ENCODE measurements at regions not wholly inside any gene's neighbourhood (a gene's known extent, or its start where the extent isn't known, plus 50 kb on each side); places are given as distances from the start of the nearest gene placed in this dataset.

DNA sequence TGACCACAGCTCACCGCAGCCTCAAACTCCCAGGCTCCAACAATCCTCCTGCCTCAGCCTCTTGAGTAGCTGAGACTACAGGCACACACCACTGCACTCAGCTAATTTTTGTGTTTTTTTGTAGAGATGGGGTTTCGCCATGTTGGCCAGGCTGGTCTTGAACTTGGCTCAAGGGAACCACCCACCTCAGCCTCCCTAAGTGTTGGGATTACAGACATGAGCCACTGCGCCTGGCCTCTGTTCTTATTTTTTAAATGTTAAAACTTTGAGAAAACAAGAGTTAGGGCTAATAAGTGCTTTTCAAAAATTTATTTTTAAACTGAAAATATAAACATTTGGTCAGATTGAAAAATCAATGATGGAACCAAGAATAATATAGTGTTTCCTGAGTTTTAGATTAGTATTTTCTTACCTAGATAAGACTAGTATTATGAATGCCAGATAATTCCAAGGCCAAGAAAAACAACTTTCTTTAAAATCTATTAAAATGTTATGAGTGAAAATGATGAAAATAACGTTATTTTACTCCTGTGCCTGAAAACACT lies 66.2 kb upstream of the S1PR1 start:
- CTCF ChIA-PET, result interaction anchor here (1.4 kb wide), 1 partner anchor 68 kb away, joined by 3 read pairs; no protein-coding TSS in a partner anchor
- no peak overlapping the region for H3K4me3 ChIP-seq (ENCODE audit: low read depth, low read length)

DNA sequence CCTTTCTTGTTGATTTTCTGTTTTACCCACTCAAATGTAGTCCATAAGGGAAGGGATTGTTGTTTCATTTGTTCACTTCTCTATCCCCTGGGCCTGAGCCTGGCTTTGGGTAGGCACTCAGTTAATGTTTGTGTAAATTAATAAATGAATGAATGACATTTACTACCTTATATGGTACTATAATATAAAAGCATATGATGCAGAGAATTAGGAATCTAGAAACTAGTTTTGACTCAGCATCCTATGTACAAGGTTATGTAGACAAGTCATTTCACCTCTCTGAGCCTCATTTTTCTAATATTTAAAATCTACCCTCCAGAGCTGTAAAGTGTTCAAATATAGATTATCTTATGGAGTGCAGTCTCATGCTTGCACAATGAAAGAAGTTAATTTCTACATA lies 68.9 kb upstream of the S1PR1 start:
- no peaks in the 10 kb centered on the region for H3K27me3 ChIP-seq (ENCODE audit: control insufficient read depth, insufficient read depth, low read length)
- H3K27ac ChIP-seq (ENCODE audit: low read depth, low read length), result no peak overlapping the region
- no peaks in the 10 kb centered on the region for H3K9me3 ChIP-seq (ENCODE audit: control insufficient read depth, insufficient read depth, low read length)
- no peak for TF ChIP-seq CTCF (IDR thresholded peaks at IDR 0.05; ENCODE audit: low read depth, low read length)
- ChIA-PET CTCF (interaction anchor here (0.5 kb wide), 1 partner anchor 133 kb away, joined by 3 read pairs; no protein-coding TSS in a partner anchor), POLR2A (no interaction called here)
- H3K4me3 ChIP-seq (ENCODE audit: low read depth, low read length), result no peak overlapping the region
- DNase-seq (ENCODE audit: low read depth, low spot score), result no peak

More for the DNA sequence above, 66.2 kb upstream of the S1PR1 start:
- POLR2A ChIA-PET, result no interaction called here
- no peak overlapping the region for H3K27ac ChIP-seq (ENCODE audit: low read depth, low read length)
- H3K27me3 ChIP-seq (ENCODE audit: control insufficient read depth, insufficient read depth, low read length), result no peaks in the 10 kb centered on the region
- no peak for TF ChIP-seq CTCF (IDR thresholded peaks at IDR 0.05; ENCODE audit: low read depth, low read length)
- H3K9me3 ChIP-seq (ENCODE audit: control insufficient read depth, insufficient read depth, low read length), result no peaks in the 10 kb centered on the region
- no peak for DNase-seq (ENCODE audit: low read depth, low spot score)

DNA sequence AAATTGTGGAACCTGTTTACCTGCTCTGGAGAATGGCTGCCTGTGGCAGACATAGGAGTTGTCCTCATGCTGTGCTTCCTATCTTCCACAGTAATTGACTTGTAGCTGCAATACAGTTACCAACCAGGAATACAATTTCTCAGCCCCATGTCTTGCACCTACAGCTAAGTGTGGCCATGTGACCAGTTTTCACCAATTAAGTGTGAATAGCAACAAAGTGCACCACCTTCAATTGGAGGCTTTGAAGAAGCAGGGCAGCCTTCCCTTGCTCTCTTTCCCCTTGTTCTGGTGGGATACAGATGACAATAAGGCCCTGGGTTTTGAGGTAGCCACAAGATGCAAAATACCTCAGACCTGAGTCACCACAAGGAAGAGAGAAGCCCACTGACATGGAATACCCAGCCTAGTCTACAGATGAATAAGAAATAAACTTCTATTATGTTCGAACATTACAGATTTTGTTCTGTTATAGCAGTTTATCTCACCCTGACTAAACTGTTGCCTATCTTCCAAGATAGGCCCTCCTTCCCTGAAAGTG lies 70.2 kb upstream of the S1PR1 start:
- TF ChIP-seq CTCF (IDR thresholded peaks at IDR 0.05; ENCODE audit: low read depth, low read length), result no peak
- Histone ChIP-seq H3K27me3 (ENCODE audit: control insufficient read depth, insufficient read depth, low read length) (no peaks in the 10 kb centered on the region), H3K4me3 (ENCODE audit: low read depth, low read length) (no peak overlapping the region), H3K9me3 (ENCODE audit: control insufficient read depth, insufficient read depth, low read length) (no peaks in the 10 kb centered on the region), H3K27ac (ENCODE audit: low read depth, low read length) (no peak overlapping the region)
- ChIA-PET CTCF (no interaction called here), POLR2A (no interaction called here)
- DNase-seq (ENCODE audit: low read depth, low spot score), result no peak

- ChIA-PET POLR2A (no interaction called here), CTCF (no interaction called here)
- no peak overlapping the region for H3K4me3 ChIP-seq (ENCODE audit: low read depth, low read length)
- DNase-seq (ENCODE audit: low read depth, low spot score), result no peak
- no peak for TF ChIP-seq CTCF (IDR thresholded peaks at IDR 0.05; ENCODE audit: low read depth, low read length)
- no peaks in the 10 kb centered on the region for H3K27me3 ChIP-seq (ENCODE audit: control insufficient read depth, insufficient read depth, low read length)
- H3K27ac ChIP-seq (ENCODE audit: low read depth, low read length), result no peak overlapping the region
- H3K9me3 ChIP-seq (ENCODE audit: control insufficient read depth, insufficient read depth, low read length), result no peaks in the 10 kb centered on the region
Measured at GRCh38 chr1:101165954-101166353, 70.9 kb upstream of the S1PR1 start.

DNA sequence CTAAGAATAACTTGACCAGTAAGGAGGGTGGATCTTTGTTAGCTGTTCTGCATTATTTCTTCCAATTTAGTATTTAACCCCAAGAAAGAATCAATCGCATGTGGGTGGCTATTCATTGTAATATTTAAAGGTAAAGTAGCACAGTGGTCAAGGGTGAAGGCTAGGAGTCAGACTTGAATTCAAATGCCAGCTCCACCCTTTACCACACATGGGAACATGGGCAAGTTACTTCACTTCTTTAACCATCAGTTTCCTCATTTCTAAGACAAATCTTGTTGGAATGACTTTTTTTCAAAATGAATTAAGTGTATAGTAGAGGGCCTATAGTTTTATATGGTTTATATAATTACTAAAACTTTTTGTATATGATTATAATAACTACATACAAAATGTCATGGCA lies 71.3 kb upstream of the S1PR1 start:
- ChIA-PET POLR2A (no interaction called here), CTCF (no interaction called here)
- no peak for TF ChIP-seq CTCF (IDR thresholded peaks at IDR 0.05; ENCODE audit: low read depth, low read length)
- H3K27me3 ChIP-seq (ENCODE audit: control insufficient read depth, insufficient read depth, low read length), result no peaks in the 10 kb centered on the region
- no peak overlapping the region for H3K4me3 ChIP-seq (ENCODE audit: low read depth, low read length)
- H3K27ac ChIP-seq (ENCODE audit: low read depth, low read length), result no peak overlapping the region
- no peaks in the 10 kb centered on the region for H3K9me3 ChIP-seq (ENCODE audit: control insufficient read depth, insufficient read depth, low read length)
- DNase-seq (ENCODE audit: low read depth, low spot score), result no peak

Measured in AG04450 (cell line).